CD4-positive, alpha-beta T cell treated with Interleukin-2 at 100 ng/mL for 4 hours (primary cell): ENCODE measurements at regions not wholly inside any gene's neighbourhood (a gene's known extent, or its start where the extent isn't known, plus 50 kb on each side); places are given as distances from the start of the nearest gene placed in this dataset.
"Not testable (repeated sequence)": the region's sequence is repeated elsewhere in the genome, so short reads cannot be mapped to it uniquely, and the experiment has no call there.

Experiments used
- DNase-seq: peaks from one replicate; pipeline ENCODE4 v3.0.0-alpha.2; 2020; ENCODE audit warnings: low spot score

- no peak for DNase-seq
These were observed 194.4 kb downstream of the CTTN start for GRCh38 chr11:70592641-70593165.

- DNase-seq: no peak
These were observed 195.2 kb downstream of the CTTN start for GRCh38 chr11:70593446-70593983.

GRCh38 chr11:70594031-70594430 is 195.7 kb downstream of the CTTN start:
- DNase-seq: no peak

- DNase-seq: no peak
These were observed 196.3 kb downstream of the CTTN start for GRCh38 chr11:70594606-70595005.

GRCh38 chr11:70595016-70595415 is 196.7 kb downstream of the CTTN start:
- no peak for DNase-seq

- no peak for DNase-seq
These were observed 197.1 kb downstream of the CTTN start for GRCh38 chr11:70595452-70595851.

GRCh38 chr11:70596091-70596490 is 197.8 kb downstream of the CTTN start:
- no peak for DNase-seq

- DNase-seq: no peak
These were observed 198.8 kb downstream of the CTTN start for GRCh38 chr11:70597006-70597555.

- no peak for DNase-seq
These were observed 199.7 kb downstream of the CTTN start for GRCh38 chr11:70597751-70598625.

- DNase-seq: not testable (repeated sequence)
These were observed 202.6 kb downstream of the CTTN start for GRCh38 chr11:70600911-70601415.

GRCh38 chr11:70601861-70602538 is 203.7 kb downstream of the CTTN start:
- DNase-seq: no peak

- DNase-seq: no peak
These were observed 204.9 kb downstream of the CTTN start for GRCh38 chr11:70603114-70603755.

- DNase-seq: no peak
These were observed 205.5 kb downstream of the CTTN start for GRCh38 chr11:70603756-70604211.

- no peak for DNase-seq
These were observed 205.9 kb downstream of the CTTN start for GRCh38 chr11:70604221-70604620.

GRCh38 chr11:70604630-70605467 is 206.5 kb downstream of the CTTN start:
- DNase-seq: no peak

GRCh38 chr11:70605468-70605815 is 207.1 kb downstream of the CTTN start:
- DNase-seq: no peak

GRCh38 chr11:70605846-70606245 is 207.5 kb downstream of the CTTN start:
- DNase-seq: no peak

- DNase-seq: no peak
These were observed 208.1 kb downstream of the CTTN start for GRCh38 chr11:70606248-70606950.

- DNase-seq: no peak
These were observed 208.6 kb downstream of the CTTN start for GRCh38 chr11:70606951-70607330.

GRCh38 chr11:70607561-70607960 is 209.2 kb downstream of the CTTN start:
- DNase-seq: no peak
